K562 (cell line): ENCODE measurements at regions not wholly inside any gene's neighbourhood (a gene's known extent, or its start where the extent isn't known, plus 50 kb on each side); places are given as distances from the start of the nearest gene placed in this dataset.

Source experiments
- CEBPZ ChIP-seq: fragments of 150-350 bp; IDR thresholded peaks from 2 replicates; pipeline ENCODE4 v1.6.1; 2014; ENCODE audit warnings: low read depth, mild to moderate bottlenecking, low read length, borderline replicate concordance
- CTCF ChIP-seq, 3 experiments: IDR thresholded peaks in 2 of 3; conservative IDR thresholded peaks in 1 of 3; 2 replicates each; pipeline ENCODE4 v1.5.1; 2011 to 2012; ENCODE audit warnings: low read length in 3 of 3, mild to moderate bottlenecking in 3 of 3, control low read depth in 2 of 3, improper control_type of control experiment in 1 of 3, inconsistent platforms in 1 of 3, low read depth in 1 of 3, mixed read lengths in 1 of 3, moderate library complexity in 1 of 3; ENCODE audit not compliant: insufficient read depth in 2 of 3
- EP300 ChIP-seq: IDR thresholded peaks from 2 replicates; pipeline ENCODE4 v1.6.1; 2012; ENCODE audit warnings: low read length, improper control_type of control experiment
- HBP1 ChIP-seq: fragments of 450-650 bp; formaldehyde crosslinking; IDR thresholded peaks from 2 replicates; pipeline ENCODE4 v1.4.0; 2022; ENCODE audit warnings: missing genetic modification characterization
- HNRNPUL1 ChIP-seq: fragments of 200-400 bp; formaldehyde crosslinking; IDR thresholded peaks from 2 replicates; pipeline ENCODE4 v1.6.1; 2017; ENCODE audit warnings: low read length
- IRF9 ChIP-seq: fragments of 450-650 bp; IDR thresholded peaks from 2 replicates; pipeline ENCODE4 v1.6.1; 2016; ENCODE audit warnings: missing biosample characterization, missing genetic modification characterization
- JUN ChIP-seq, 2 experiments: sonication (generic) in 1 of 2; formaldehyde crosslinking in 1 of 2; IDR thresholded peaks; 2 replicates each; pipeline versions ENCODE4 v1.6.1 to v1.8.0; 2012 to 2022; ENCODE audit warnings: borderline replicate concordance in 2 of 2, mild to moderate bottlenecking in 2 of 2, improper control_type of control experiment in 1 of 2, low read depth in 1 of 2, low read length in 1 of 2, missing genetic modification reagents in 1 of 2
- JUND ChIP-seq, 2 experiments: IDR thresholded peaks; 2 replicates in 1 of 2; 3 replicates in 1 of 2; pipeline ENCODE4 v1.6.1; 2011; ENCODE audit warnings: borderline replicate concordance in 2 of 2, low read depth in 2 of 2, low read length in 2 of 2, improper control_type of control experiment in 1 of 2, missing biosample characterization in 1 of 2, missing genetic modification characterization in 1 of 2, missing genetic modification reagents in 1 of 2
- MAX ChIP-seq: sonication (generic); formaldehyde crosslinking; IDR thresholded peaks from 2 replicates; pipeline ENCODE4 v1.9.0; 2022; ENCODE audit warnings: mild to moderate bottlenecking, missing genetic modification reagents
- PHTF2 ChIP-seq: fragments of 250-450 bp; sonication (Bioruptor Pico); IDR thresholded peaks from 2 replicates; pipeline ENCODE4 v1.5.0; 2021; ENCODE audit warnings: mild to moderate bottlenecking
- YY1 ChIP-seq, 3 experiments: IDR thresholded peaks; 2 replicates each; pipeline ENCODE4 v1.6.1; 2011; ENCODE audit warnings: low read length in 2 of 3, mild to moderate bottlenecking in 2 of 3, moderate library complexity in 2 of 3, borderline replicate concordance in 1 of 3, control low read depth in 1 of 3, low read depth in 1 of 3; ENCODE audit not compliant: insufficient read depth in 3 of 3, insufficient replicate concordance in 2 of 3, control insufficient read depth in 1 of 3, insufficient read length in 1 of 3; ENCODE audit errors: extremely low read depth in 1 of 3
- ZFX ChIP-seq: sonication (generic); formaldehyde crosslinking; IDR thresholded peaks from 2 replicates; pipeline ENCODE4 v1.8.0; 2022; ENCODE audit warnings: mild to moderate bottlenecking, missing genetic modification reagents, moderate library complexity
- ZNF398 ChIP-seq: fragments of 250-450 bp; sonication (Bioruptor Pico); IDR thresholded peaks from 2 replicates; pipeline ENCODE4 v1.8.0; 2021; ENCODE audit warnings: moderate library complexity, mild to moderate bottlenecking, inconsistent platforms
- ZNF449 ChIP-seq: fragments of 250-450 bp; sonication (Bioruptor Pico); IDR thresholded peaks from 2 replicates; pipeline ENCODE4 v1.8.0; 2022; ENCODE audit warnings: moderate library complexity, mild to moderate bottlenecking, inconsistent platforms

GRCh38 chr20:41691443-41691842 is 73.3 kb upstream of the CHD6 start:
- TF ChIP-seq ZFX (CRISPR knock-in tag) (no peak), CEBPZ (no peak), YY1 (IDR thresholded peaks at IDR 0.05; ENCODE audit: borderline replicate concordance in 1 of 3, control insufficient read depth in 1 of 3, extremely low read depth in 1 of 3, insufficient read depth in 3 of 3, insufficient read length in 1 of 3, insufficient replicate concordance in 2 of 3, low read depth in 1 of 3, low read length in 2 of 3) (no peak), EP300 (no peak; the same call in 1 of the 2 replicates), JUND (IDR thresholded peaks at IDR 0.05; ENCODE audit: borderline replicate concordance, low read depth, low read length) (no peak), JUND (tag; IDR thresholded peaks at IDR 0.05; ENCODE audit: borderline replicate concordance, low read depth, low read length) (no peak), JUN (IDR thresholded peaks at IDR 0.05; ENCODE audit: borderline replicate concordance, low read depth, low read length) (no peak), JUN (CRISPR knock-in tag; IDR thresholded peaks at IDR 0.05; ENCODE audit: borderline replicate concordance) (no peak), HNRNPUL1 (no peak), IRF9 (tag) (no peak), ZNF398 (no peak), HBP1 (CRISPR knock-in tag) (no peak), CTCF (IDR thresholded peaks at IDR 0.05 in 2 of 3, conservative IDR thresholded peaks at IDR 0.05 in 1 of 3; ENCODE audit: insufficient read depth in 2 of 3, low read depth in 1 of 3, low read length in 3 of 3) (no peak), ZNF449 (no peak), PHTF2 (no peak), MAX (CRISPR knock-in tag) (no peak)
